ENCODE measurements at regions not wholly inside any gene's neighbourhood (a gene's known extent, or its start where the extent isn't known, plus 50 kb on each side); places are given as distances from the start of the nearest gene placed in this dataset.

GRCh38 chr5:116912221-116912620, 337.6 kb upstream of the SEMA6A start:
- Histone ChIP-seq H3K4me1 (ENCODE audit: control insufficient read depth, low read depth, low read length) (no peaks in the 10 kb centered on the region), H3K27ac (ENCODE audit: low read length) (no peak overlapping the region), H3K9me3 (ENCODE audit: control insufficient read depth, low read depth, low read length) (no peaks in the 10 kb centered on the region), H3K36me3 (ENCODE audit: control insufficient read depth, low read depth, low read length) (no peaks in the 10 kb centered on the region), H3K9ac (ENCODE audit: low read length) (no peak overlapping the region), H3K4me3 (ENCODE audit: low read length) (no peak overlapping the region), H3K27me3 (ENCODE audit: control insufficient read depth, insufficient read depth, low read length) (no peaks in the 10 kb centered on the region)

GRCh38 chr5:116911074-116911473, 336.5 kb upstream of the SEMA6A start:
- Histone ChIP-seq H3K27ac (ENCODE audit: low read length) (no peak overlapping the region), H3K4me3 (ENCODE audit: low read length) (no peak overlapping the region), H3K36me3 (ENCODE audit: control insufficient read depth, low read depth, low read length) (no peaks in the 10 kb centered on the region), H3K9ac (ENCODE audit: low read length) (no peak overlapping the region), H3K27me3 (ENCODE audit: control insufficient read depth, insufficient read depth, low read length) (no peaks in the 10 kb centered on the region), H3K4me1 (ENCODE audit: control insufficient read depth, low read depth, low read length) (no peaks in the 10 kb centered on the region), H3K9me3 (ENCODE audit: control insufficient read depth, low read depth, low read length) (no peaks in the 10 kb centered on the region)

- no peaks in the 10 kb centered on the region for H3K36me3 ChIP-seq (ENCODE audit: control insufficient read depth, low read depth, low read length)
- no peak overlapping the region for H3K27ac ChIP-seq (ENCODE audit: low read length)
- no peaks in the 10 kb centered on the region for H3K9me3 ChIP-seq (ENCODE audit: control insufficient read depth, low read depth, low read length)
- H3K27me3 ChIP-seq (ENCODE audit: control insufficient read depth, insufficient read depth, low read length) = no peaks in the 10 kb centered on the region
- H3K9ac ChIP-seq (ENCODE audit: low read length) = no peak overlapping the region
- no peak overlapping the region for H3K4me3 ChIP-seq (ENCODE audit: low read length)
- no peaks in the 10 kb centered on the region for H3K4me1 ChIP-seq (ENCODE audit: control insufficient read depth, low read depth, low read length)
Measured at GRCh38 chr5:116908537-116908936, 333.9 kb upstream of the SEMA6A start.

GRCh38 chr5:116905885-116906284, 331.3 kb upstream of the SEMA6A start:
- no peaks in the 10 kb centered on the region for H3K4me1 ChIP-seq (ENCODE audit: control insufficient read depth, low read depth, low read length)
- H3K9ac ChIP-seq (ENCODE audit: low read length) = no peak overlapping the region
- H3K27ac ChIP-seq (ENCODE audit: low read length) = no peak overlapping the region
- no peaks in the 10 kb centered on the region for H3K36me3 ChIP-seq (ENCODE audit: control insufficient read depth, low read depth, low read length)
- no peak overlapping the region for H3K4me3 ChIP-seq (ENCODE audit: low read length)
- H3K9me3 ChIP-seq (ENCODE audit: control insufficient read depth, low read depth, low read length) = no peaks in the 10 kb centered on the region
- no peaks in the 10 kb centered on the region for H3K27me3 ChIP-seq (ENCODE audit: control insufficient read depth, insufficient read depth, low read length)

- Histone ChIP-seq H3K9me3 (ENCODE audit: control insufficient read depth, low read depth, low read length) (no peaks in the 10 kb centered on the region), H3K27ac (ENCODE audit: low read length) (no peak overlapping the region), H3K4me1 (ENCODE audit: control insufficient read depth, low read depth, low read length) (no peaks in the 10 kb centered on the region), H3K27me3 (ENCODE audit: control insufficient read depth, insufficient read depth, low read length) (no peaks in the 10 kb centered on the region), H3K36me3 (ENCODE audit: control insufficient read depth, low read depth, low read length) (no peaks in the 10 kb centered on the region), H3K4me3 (ENCODE audit: low read length) (no peak overlapping the region), H3K9ac (ENCODE audit: low read length) (no peak overlapping the region)
Measured at GRCh38 chr5:116900793-116901192, 326.2 kb upstream of the SEMA6A start.

DNA sequence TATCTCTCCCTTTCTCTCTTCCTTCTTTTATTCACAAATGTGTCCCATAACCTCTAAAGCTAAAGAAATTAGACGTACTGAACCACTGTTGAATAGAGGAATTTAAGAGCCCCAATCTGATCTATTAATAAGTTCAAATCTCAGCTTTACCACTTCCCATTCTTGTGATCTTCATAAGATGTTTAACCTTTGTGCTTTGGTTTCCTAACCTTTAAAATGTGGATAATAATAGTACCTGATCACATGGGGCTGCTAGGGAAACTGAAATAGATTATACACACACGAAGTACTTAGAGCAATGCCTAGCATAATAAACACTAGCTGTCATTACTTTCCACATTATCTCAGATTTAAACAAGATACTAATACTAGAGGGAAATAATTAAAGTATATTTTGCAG, 324.3 kb upstream of the SEMA6A start:
- Histone ChIP-seq H3K9ac (ENCODE audit: low read length) (no peak overlapping the region), H3K4me3 (ENCODE audit: low read length) (no peak overlapping the region), H3K27ac (ENCODE audit: low read length) (no peak overlapping the region), H3K36me3 (ENCODE audit: control insufficient read depth, low read depth, low read length) (no peaks in the 10 kb centered on the region), H3K4me1 (ENCODE audit: control insufficient read depth, low read depth, low read length) (no peaks in the 10 kb centered on the region), H3K9me3 (ENCODE audit: control insufficient read depth, low read depth, low read length) (no peaks in the 10 kb centered on the region), H3K27me3 (ENCODE audit: control insufficient read depth, insufficient read depth, low read length) (no peaks in the 10 kb centered on the region)

- Histone ChIP-seq H3K4me3 (ENCODE audit: low read length) (no peak overlapping the region), H3K27ac (ENCODE audit: low read length) (no peak overlapping the region)
Measured at GRCh38 chr5:116897291-116897690, 322.7 kb upstream of the SEMA6A start.

DNA sequence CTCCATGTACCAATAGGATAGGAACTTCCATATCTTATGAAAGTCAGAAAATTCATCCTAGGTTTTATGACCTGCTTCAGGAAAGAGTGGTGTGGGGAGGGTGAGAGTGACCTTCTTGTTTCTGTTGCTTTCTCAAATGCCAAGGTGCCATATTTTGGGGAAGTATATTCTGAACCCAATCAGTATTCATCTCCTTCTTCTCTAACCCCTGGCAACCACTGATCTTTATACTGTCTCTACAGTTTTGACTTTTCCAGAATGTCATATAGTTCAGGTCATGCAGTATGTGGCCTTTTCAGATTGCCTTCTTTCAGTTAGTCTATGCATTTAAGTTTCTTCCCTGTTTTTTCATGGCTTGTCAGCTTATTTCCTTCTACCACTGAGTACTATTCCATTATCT, 321.4 kb upstream of the SEMA6A start:
- Histone ChIP-seq H3K36me3 (ENCODE audit: control insufficient read depth, low read depth, low read length) (no peaks in the 10 kb centered on the region), H3K9ac (ENCODE audit: low read length) (no peak overlapping the region)

More at GRCh38 chr5:116897291-116897690, 322.7 kb upstream of the SEMA6A start:
- H3K9me3 ChIP-seq (ENCODE audit: control insufficient read depth, low read depth, low read length) = no peaks in the 10 kb centered on the region
- H3K27me3 ChIP-seq (ENCODE audit: control insufficient read depth, insufficient read depth, low read length) = no peaks in the 10 kb centered on the region
- no peak overlapping the region for H3K9ac ChIP-seq (ENCODE audit: low read length)
- H3K4me1 ChIP-seq (ENCODE audit: control insufficient read depth, low read depth, low read length) = no peaks in the 10 kb centered on the region
- H3K36me3 ChIP-seq (ENCODE audit: control insufficient read depth, low read depth, low read length) = no peaks in the 10 kb centered on the region

GRCh38 chr5:116892993-116893392, 318.4 kb upstream of the SEMA6A start:
- Histone ChIP-seq H3K36me3 (ENCODE audit: control insufficient read depth, low read depth, low read length) (no peaks in the 10 kb centered on the region), H3K27me3 (ENCODE audit: control insufficient read depth, insufficient read depth, low read length) (no peaks in the 10 kb centered on the region), H3K4me1 (ENCODE audit: control insufficient read depth, low read depth, low read length) (peaks cover 4% of the 10 kb centered on the region), H3K27ac (ENCODE audit: low read length) (no peak overlapping the region), H3K9ac (ENCODE audit: low read length) (no peak overlapping the region), H3K4me3 (ENCODE audit: low read length) (no peak overlapping the region), H3K9me3 (ENCODE audit: control insufficient read depth, low read depth, low read length) (no peaks in the 10 kb centered on the region)

More for the DNA sequence above, 321.4 kb upstream of the SEMA6A start:
- Histone ChIP-seq H3K4me1 (ENCODE audit: control insufficient read depth, low read depth, low read length) (no peaks in the 10 kb centered on the region), H3K27me3 (ENCODE audit: control insufficient read depth, insufficient read depth, low read length) (no peaks in the 10 kb centered on the region), H3K9me3 (ENCODE audit: control insufficient read depth, low read depth, low read length) (no peaks in the 10 kb centered on the region), H3K4me3 (ENCODE audit: low read length) (no peak overlapping the region), H3K27ac (ENCODE audit: low read length) (no peak overlapping the region)

GRCh38 chr5:116887104-116887503, 312.5 kb upstream of the SEMA6A start:
- Histone ChIP-seq H3K27ac (ENCODE audit: low read length) (no peak overlapping the region), H3K4me3 (ENCODE audit: low read length) (no peak overlapping the region), H3K9me3 (ENCODE audit: control insufficient read depth, low read depth, low read length) (no peaks in the 10 kb centered on the region), H3K36me3 (ENCODE audit: control insufficient read depth, low read depth, low read length) (no peaks in the 10 kb centered on the region), H3K27me3 (ENCODE audit: control insufficient read depth, insufficient read depth, low read length) (no peaks in the 10 kb centered on the region), H3K4me1 (ENCODE audit: control insufficient read depth, low read depth, low read length) (peaks cover 4% of the 10 kb centered on the region), H3K9ac (ENCODE audit: low read length) (no peak overlapping the region)

DNA sequence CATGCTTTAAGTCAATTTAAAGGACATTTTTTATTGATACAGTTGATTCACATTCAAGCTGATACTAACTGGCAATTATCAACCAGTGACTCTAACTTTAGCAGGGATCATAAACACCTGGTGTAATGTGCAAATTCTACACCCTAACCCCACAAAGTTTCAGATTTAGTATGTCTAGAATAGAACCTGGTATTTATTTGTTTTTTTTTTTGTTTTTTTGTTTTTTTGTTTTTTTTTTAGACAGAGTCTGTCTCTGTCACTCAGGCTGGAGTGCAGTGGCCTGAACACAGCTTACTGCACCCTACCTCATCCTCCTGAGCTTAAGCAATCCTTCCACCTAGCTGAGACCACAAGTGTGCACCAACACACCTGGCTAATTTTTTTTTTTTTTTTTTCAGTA, 311.2 kb upstream of the SEMA6A start:
- H3K27ac ChIP-seq (ENCODE audit: low read length) = no peak overlapping the region
- H3K4me1 ChIP-seq (ENCODE audit: control insufficient read depth, low read depth, low read length) = peaks cover 4% of the 10 kb centered on the region
- H3K36me3 ChIP-seq (ENCODE audit: control insufficient read depth, low read depth, low read length) = no peaks in the 10 kb centered on the region
- H3K4me3 ChIP-seq (ENCODE audit: low read length) = no peak overlapping the region
- no peaks in the 10 kb centered on the region for H3K27me3 ChIP-seq (ENCODE audit: control insufficient read depth, insufficient read depth, low read length)
- H3K9me3 ChIP-seq (ENCODE audit: control insufficient read depth, low read depth, low read length) = no peaks in the 10 kb centered on the region
- H3K9ac ChIP-seq (ENCODE audit: low read length) = no peak overlapping the region

GRCh38 chr5:116883875-116884274, 309.3 kb upstream of the SEMA6A start:
- Histone ChIP-seq H3K27me3 (ENCODE audit: control insufficient read depth, insufficient read depth, low read length) (no peaks in the 10 kb centered on the region), H3K9me3 (ENCODE audit: control insufficient read depth, low read depth, low read length) (no peaks in the 10 kb centered on the region), H3K4me3 (ENCODE audit: low read length) (no peak overlapping the region), H3K4me1 (ENCODE audit: control insufficient read depth, low read depth, low read length) (no peaks in the 10 kb centered on the region), H3K36me3 (ENCODE audit: control insufficient read depth, low read depth, low read length) (no peaks in the 10 kb centered on the region), H3K9ac (ENCODE audit: low read length) (no peak overlapping the region), H3K27ac (ENCODE audit: low read length) (no peak overlapping the region)
